MCF 10A (cell line): ENCODE measurements at regions not wholly inside any gene's neighbourhood (a gene's known extent, or its start where the extent isn't known, plus 50 kb on each side); places are given as distances from the start of the nearest gene placed in this dataset.

ENCODE experiments used
- BruUV-seq: library from RNA; stranded (reverse); fragments of 400-500 nt; replicated peaks from 2 replicates; lab custom pipeline; 2021; lab: Mats Ljungman, UMichigan
- CTCF ChIA-PET: fragments of 300-600 bp; sonication (Branson Sonifier 250); formaldehyde crosslinking; extraction: SDS; loops from one replicate; lab custom pipeline; 2021; ENCODE audit warnings: antibody characterized with exemption, inconsistent platforms; lab: Yijun Ruan, JAX
- POLR2A ChIA-PET: fragments of 300-600, 350-650 bp; sonication (Branson Sonifier 250); formaldehyde crosslinking; extraction: SDS; loops from one replicate; lab custom pipeline; 2020; ENCODE audit warnings: antibody characterized with exemption, inconsistent platforms; lab: Yijun Ruan, JAX
- DNase-seq: peaks from one replicate; pipeline ENCODE4 v3.0.0-alpha.2; 2018; ENCODE audit not compliant: unreplicated experiment
- H3K27ac Mint-ChIP-seq: one replicate; pipeline ENCODE4 v1.8.0; 2022; ENCODE audit warnings: mild to moderate bottlenecking, low read depth, mixed read lengths; ENCODE audit not compliant: unreplicated experiment
- H3K27me3 Mint-ChIP-seq: one replicate; pipeline ENCODE4 v1.8.0; 2022; ENCODE audit warnings: mixed read lengths; ENCODE audit not compliant: insufficient read depth, unreplicated experiment
- H3K36me3 Mint-ChIP-seq: one replicate; pipeline ENCODE4 v1.8.0; 2022; ENCODE audit warnings: mild to moderate bottlenecking, moderate library complexity, mixed read lengths; ENCODE audit not compliant: insufficient read depth, unreplicated experiment
- H3K4me1 Mint-ChIP-seq: one replicate; pipeline ENCODE4 v1.8.0; 2022; ENCODE audit warnings: mixed read lengths; ENCODE audit not compliant: insufficient read depth, unreplicated experiment
- H3K4me3 Mint-ChIP-seq: one replicate; pipeline ENCODE4 v1.8.0; 2022; ENCODE audit warnings: mild to moderate bottlenecking, moderate library complexity, mixed read lengths; ENCODE audit not compliant: unreplicated experiment
- H3K9me3 Mint-ChIP-seq: one replicate; pipeline ENCODE4 v1.8.0; 2022; ENCODE audit warnings: mixed read lengths; ENCODE audit not compliant: unreplicated experiment
- CTCF ChIP-seq: fragments of 200-600 bp; IDR thresholded peaks from one replicate; pipeline ENCODE4 v1.8.0; 2022; ENCODE audit warnings: antibody characterized with exemption, mild to moderate bottlenecking; ENCODE audit not compliant: unreplicated experiment
- intact Hi-C: fragments of 100-400 bp; cut with micrococcal nuclease; formaldehyde crosslinking; loops from 2 replicates; pipeline ENCODE4 v1.14.1; 2022

DNA sequence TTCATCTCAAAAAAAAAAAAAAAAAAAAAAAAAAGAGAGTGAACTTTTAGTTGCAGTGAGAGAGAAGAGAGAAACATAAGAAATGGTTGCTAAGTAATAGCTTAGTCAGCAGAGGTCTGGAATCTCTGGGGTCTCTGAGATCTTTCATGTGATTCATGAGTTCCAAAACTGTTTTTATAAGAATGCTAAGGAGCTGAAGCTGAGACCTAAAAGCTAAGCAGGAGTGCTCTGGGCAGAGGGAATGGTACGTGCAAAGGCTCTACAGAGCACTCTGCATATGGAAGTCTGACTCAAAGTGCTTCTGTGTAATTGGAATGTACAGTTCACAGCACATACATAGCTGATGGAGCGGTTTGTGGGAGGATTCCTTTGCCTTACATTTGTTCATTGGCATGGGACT is 66.3 kb upstream of the LRIG1 start:
- intact Hi-C loops = no loop called here
- Mint-ChIP-seq H3K27ac (no peak overlapping the region), H3K4me1 (no peaks in the 10 kb centered on the region), H3K9me3 (no peaks in the 10 kb centered on the region), H3K36me3 (no peaks in the 10 kb centered on the region), H3K27me3 (no peaks in the 10 kb centered on the region), H3K4me3 (no peak overlapping the region)
- TF ChIP-seq CTCF = no peak
- ChIA-PET CTCF (interaction anchor here (0.6 to 1.2 kb wide), 5 partner anchors 46 to 255 kb away, joined by 3 to 4 read pairs (median 3); no protein-coding TSS in a partner anchor), POLR2A (interaction anchor here (2.0 kb wide), 1 partner anchor 15 kb away, joined by 5 read pairs; no protein-coding TSS in a partner anchor)
- no peak for DNase-seq
- BruUV-seq = no TSS peak

DNA sequence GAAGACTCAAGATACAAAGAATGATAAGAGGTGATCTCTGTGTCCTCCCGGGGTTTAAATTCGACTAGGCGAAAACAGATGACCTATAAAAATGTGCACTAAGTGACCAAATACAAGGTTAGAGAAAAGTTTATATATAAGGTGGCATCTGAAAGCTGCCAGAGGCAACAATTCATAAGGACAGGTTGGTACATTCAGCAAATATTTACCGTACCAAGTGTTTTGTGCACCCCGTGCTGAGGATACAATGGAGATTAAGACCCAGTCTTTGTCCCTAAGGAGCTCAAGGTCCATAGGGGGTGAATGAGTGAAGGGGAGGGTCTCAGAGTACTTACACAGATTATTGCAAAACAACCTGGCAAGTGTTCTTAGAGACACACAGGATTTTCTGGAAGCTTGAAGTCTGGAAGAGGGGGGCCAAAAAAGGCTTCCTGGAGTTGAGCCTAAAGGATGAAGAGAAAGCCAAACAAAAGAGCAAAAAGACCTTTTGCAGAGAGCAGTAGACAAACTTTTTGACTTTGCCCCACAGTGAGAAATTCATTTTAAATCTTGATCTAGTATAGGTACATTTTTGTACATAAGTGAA is 71.4 kb upstream of the LRIG1 start:
- ChIA-PET POLR2A (interaction anchor here (0.7 kb wide), 1 partner anchor 455 kb away, joined by 4 read pairs; no protein-coding TSS in a partner anchor), CTCF (no interaction called here)
- Mint-ChIP-seq H3K4me3 (no peak overlapping the region), H3K27me3 (no peaks in the 10 kb centered on the region), H3K4me1 (no peaks in the 10 kb centered on the region), H3K9me3 (no peaks in the 10 kb centered on the region), H3K27ac (no peak overlapping the region), H3K36me3 (no peaks in the 10 kb centered on the region)
- TF ChIP-seq CTCF = no peak
- DNase-seq = no peak
- intact Hi-C loops = no loop called here
- no TSS peak for BruUV-seq

GRCh38 chr3:66572938-66573710 is 72.3 kb upstream of the LRIG1 start:
- Mint-ChIP-seq H3K27ac (no peak overlapping the region), H3K36me3 (no peaks in the 10 kb centered on the region), H3K4me1 (no peaks in the 10 kb centered on the region), H3K4me3 (no peak overlapping the region), H3K9me3 (peaks cover under 1% of the 10 kb centered on the region), H3K27me3 (no peaks in the 10 kb centered on the region)
- BruUV-seq = no TSS peak
- intact Hi-C loops = no loop called here
- DNase-seq = no peak
- TF ChIP-seq CTCF = no peak
- ChIA-PET POLR2A (no interaction called here), CTCF (interaction anchor here (1.3 kb wide), 1 partner anchor 12 kb away, joined by 5 read pairs; no protein-coding TSS in a partner anchor)

- ChIA-PET CTCF (interaction anchor here (0.7 to 1.3 kb wide), 3 partner anchors 11 to 166 kb away, joined by 3 to 5 read pairs (median 3); no protein-coding TSS in a partner anchor), POLR2A (no interaction called here)
- intact Hi-C loops = no loop called here
- BruUV-seq = no TSS peak
- Mint-ChIP-seq H3K27me3 (no peaks in the 10 kb centered on the region), H3K4me3 (no peak overlapping the region), H3K36me3 (no peaks in the 10 kb centered on the region), H3K4me1 (no peaks in the 10 kb centered on the region), H3K9me3 (peaks cover 9% of the 10 kb centered on the region), H3K27ac (no peak overlapping the region)
- DNase-seq = no peak
- no peak for TF ChIP-seq CTCF
These were observed 73.3 kb upstream of the LRIG1 start for GRCh38 chr3:66574091-66574490.
